ENCODE measurements at regions not wholly inside any gene's neighbourhood (a gene's known extent, or its start where the extent isn't known, plus 50 kb on each side); places are given as distances from the start of the nearest gene placed in this dataset.

DNA sequence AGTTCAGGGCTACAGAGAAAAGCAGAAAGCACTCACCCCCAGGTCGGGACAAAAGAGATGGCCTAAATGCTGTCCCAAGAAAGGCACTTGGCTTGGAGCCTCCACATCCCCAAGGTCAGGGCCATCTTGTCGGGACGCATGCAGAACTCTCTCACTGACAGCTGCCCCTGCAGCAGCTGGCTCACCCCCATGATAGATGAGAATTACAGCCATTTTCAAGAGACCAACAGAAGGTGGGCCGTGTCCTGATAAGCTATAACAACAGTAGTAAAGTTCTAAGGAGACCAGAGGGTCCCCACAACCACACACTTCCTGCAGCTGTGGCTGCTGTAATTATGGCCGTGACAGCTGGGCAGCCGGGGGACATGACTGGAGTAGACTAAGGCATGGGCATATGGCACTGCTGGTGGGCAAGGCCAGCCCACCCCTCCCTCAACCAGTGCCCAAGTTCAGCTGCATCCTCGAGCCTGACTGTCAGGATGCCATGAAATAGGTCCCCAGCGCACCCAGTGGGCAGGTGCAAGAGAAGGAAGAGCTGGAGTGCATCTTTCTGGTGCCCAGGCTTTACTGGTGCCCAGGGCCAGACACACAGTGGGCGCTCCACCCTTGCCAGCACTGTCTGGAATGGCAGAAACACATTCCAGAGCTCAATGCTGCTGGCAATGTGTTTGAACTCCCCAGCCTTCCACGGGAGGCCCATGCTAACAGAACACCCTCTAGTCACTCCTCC, 436.7 kb upstream of the ZNF507 start:
- in situ Hi-C loops (cut with MboI; ENCODE audit: low sequenced_read_pairs): no loop called here

DNA sequence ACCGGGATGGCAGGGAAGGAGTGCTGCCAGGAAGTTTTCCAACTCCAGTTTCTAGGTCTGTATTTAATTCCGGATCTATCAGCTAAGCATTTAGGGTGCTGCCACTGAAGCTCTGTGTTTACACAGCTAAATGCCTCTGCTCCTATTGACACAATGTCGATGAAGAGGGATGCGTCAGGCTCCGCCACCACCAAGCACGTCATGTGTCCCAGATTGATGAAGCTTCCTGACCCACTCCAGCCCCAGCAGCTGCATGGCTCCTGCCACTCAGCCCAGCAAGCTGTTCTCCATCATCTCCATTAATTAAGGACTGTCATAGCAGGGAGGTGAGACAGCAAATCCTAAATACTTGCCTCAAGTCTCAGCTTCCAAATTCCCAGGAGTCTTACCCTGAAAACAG, 435.2 kb upstream of the ZNF507 start:
- in situ Hi-C loops (cut with MboI; ENCODE audit: low sequenced_read_pairs): no loop called here

DNA sequence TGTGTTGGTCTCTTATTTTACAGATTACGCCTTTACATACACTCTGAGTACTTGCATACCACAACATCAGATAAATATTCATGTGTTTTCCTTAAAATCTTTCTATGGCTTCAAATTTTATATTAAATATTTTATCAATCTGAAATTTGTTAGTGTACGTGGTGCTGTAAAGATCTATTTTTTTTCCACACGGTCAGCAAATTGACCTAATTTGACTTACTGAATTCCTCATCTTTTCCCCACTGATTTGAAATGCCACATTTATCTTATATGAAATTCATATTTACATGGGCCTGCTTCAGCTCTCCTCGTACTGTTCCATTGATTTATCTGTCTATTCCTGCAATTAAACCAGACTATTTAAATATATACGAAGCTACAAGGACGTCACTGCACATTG, 433.8 kb upstream of the ZNF507 start:
- in situ Hi-C loops (cut with MboI; ENCODE audit: low sequenced_read_pairs): no loop called here

DNA sequence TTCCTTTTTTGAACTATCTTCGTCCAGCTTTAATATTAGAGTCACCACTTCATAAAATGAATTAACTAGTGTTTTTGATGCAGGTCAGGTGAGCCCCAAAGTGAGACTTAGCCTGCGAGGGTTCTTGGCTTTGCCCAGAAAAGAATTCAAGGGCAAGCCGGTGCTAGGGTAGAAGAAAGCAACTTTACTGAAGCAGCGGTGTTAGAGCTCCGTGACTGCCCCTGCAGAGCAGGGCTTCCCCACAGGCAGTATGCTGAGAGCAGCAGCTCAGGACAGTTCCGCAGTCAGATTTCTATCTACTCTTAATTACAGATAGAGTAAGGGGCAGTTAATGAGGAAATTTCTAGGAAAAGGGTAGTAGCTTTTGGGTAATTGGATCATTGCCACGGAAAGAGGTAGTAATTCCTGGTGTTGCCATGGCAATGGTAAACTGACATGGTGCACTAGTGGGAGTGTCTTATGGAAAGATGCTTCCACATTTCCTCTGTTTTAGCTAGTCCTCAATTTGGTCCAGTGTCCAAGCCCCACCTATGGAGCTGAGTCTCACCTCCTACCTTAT, 432.2 kb upstream of the ZNF507 start:
- in situ Hi-C loops (cut with MboI; ENCODE audit: low sequenced_read_pairs): no loop called here

DNA sequence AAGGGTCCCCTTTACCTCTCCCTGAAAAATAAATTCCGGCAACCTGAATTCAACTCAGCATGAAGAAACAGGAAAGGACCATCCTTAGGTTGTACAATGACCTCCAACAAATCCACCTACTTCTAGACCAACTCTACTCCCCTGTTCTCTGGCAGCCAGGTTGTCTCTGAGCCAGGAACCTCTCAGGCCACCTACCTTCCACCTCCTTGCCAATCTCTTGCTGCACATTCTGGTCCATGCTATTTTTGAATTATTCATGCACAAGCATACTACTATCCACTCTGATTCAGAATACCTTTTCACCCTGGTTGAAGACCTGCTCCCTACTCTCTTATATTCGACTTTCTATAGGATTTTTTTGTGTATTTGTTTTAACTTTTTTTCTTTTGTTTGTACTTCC, 415.0 kb upstream of the ZNF507 start:
- in situ Hi-C loops (cut with MboI; ENCODE audit: low sequenced_read_pairs): no loop called here

DNA sequence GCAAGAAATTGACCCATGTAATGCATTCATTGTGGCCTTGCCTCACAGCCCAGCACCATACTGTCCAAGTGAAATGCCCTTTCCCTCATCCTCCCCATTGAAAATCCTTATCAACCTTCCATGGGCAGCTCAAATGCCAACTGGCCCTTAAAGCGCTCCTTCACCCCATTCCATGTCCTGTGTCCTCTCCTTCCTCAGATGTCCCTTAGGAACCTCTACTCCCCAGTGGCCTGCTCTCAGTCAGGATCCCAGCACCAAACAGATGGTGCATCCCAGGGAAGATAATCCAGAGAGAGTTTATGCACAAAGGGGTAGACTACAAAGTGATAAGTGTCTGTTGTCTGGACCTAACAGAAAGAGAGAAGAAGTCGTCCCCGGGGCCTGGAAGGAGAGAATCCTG, 407.4 kb upstream of the ZNF507 start:
- in situ Hi-C loops (cut with MboI; ENCODE audit: low sequenced_read_pairs): no loop called here

DNA sequence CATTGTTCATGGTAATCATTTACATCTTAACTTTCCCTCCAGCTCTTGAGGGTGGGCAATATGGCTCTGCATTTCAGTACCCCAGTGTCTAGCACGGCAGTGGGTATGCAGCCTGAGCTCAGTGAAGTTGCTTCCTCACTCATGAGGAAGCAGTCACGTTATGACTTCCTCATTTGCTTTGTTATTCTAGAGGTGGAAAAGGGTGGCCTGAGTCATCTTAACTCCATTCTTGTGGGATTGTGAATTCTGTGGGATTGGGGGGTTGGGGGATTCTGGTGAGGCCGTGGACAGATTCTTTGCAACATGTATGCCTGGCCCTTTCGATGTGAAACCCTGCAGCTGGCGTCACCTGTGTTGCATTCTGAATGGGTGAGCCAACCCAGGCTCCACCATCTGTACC, 406.7 kb upstream of the ZNF507 start:
- in situ Hi-C loops (cut with MboI; ENCODE audit: low sequenced_read_pairs): no loop called here

DNA sequence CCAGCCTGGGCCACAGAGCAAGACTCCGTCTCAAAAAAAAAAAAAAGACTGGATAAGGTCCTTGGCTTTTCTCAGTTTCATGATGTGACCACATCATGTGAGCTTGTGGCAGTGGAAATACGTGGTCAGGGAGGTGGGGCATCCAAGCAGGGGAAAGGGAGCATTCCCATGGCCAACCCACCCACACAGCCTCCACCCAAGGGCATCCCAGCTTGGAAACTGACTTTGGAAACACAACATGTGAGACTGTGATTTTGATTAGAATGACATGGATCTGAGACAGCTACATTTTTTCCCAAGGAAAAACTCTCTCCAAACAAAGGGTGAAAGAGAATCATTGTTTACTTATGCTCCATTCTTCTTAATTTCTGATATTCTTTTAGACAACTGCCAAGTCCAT, 405.0 kb upstream of the ZNF507 start:
- in situ Hi-C loops (cut with MboI; ENCODE audit: low sequenced_read_pairs): no loop called here

DNA sequence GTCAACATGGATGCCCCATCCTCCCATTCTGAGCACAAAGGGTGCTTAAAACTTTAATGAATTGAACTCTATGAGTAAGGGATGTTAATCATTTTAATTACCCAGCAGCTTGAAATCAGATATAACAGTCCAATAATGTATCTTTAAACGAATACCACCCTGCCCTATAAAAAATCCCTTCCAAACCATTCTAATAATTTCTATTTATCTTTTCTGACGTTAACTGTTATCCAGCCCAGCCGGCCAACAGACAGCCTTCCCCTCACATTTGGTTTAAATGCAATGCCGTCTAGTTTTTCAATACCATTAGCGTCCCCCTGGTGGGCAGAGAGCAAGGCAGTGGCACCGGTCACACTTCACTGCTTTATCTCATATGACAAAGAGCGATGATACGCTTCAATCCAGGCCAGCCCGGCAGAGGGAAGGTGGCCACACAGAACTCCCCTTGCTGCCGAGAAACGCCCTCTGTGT, 402.2 kb upstream of the ZNF507 start:
- in situ Hi-C loops (cut with MboI; ENCODE audit: low sequenced_read_pairs): no loop called here

DNA sequence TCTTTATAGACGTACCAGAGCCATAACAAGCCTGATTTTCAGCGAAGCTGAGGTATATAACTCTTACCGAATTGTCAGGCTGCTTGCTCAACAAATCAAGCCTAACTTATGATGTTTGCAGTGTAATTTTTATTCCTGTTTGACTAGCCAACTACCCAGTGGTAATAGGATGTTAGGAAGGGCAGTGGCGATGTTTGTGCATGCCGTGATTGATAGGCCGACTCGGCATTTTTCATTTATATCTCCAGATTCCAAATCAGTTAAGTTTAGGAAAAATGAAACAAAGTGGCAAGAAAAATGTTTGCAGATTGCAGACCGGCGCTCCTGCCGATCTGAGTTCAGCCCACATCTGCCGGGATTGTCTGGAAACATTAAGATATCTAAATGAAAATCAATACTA, 401.6 kb upstream of the ZNF507 start:
- in situ Hi-C loops (cut with MboI; ENCODE audit: low sequenced_read_pairs): no loop called here

DNA sequence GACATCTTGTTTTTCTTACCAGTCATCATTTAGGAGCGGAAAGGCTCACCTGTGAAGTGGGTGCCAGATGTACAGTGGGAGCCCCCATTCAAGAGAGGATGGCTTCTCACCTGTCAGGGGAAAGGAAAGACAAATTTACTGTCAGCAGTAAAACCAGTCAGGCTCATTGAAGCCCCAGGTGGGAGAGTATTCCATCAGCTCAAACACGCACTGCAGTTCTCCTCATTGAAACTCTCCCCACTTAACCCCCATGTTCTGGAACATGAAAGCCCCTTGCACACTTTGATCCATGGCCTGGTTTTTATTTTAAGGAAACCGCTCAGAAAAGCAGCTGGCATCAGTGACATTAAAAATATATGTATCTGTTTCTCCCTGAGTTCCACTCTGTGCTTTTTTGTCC, 401.1 kb upstream of the ZNF507 start:
- in situ Hi-C loops (cut with MboI; ENCODE audit: low sequenced_read_pairs): no loop called here

DNA sequence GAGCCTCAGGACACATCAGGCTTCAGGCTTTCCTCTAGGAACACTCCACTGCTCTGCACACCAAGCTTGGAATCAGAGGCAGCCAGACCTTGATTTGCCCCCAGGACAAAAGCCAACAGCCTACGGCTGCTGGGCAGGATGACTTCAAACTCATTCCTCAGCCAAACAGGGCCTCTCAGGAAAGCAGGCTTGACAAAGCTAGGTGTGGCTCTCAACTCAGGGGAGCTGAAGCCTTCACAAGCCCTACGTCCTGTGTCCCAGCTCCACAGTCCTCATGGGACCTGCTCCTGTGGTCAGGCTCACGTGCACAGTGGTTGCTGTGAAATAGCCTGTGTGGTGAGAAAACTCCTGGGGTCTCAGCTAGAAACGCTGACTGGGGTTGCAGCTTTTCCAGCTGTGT, 398.9 kb upstream of the ZNF507 start:
- in situ Hi-C loops (cut with MboI; ENCODE audit: low sequenced_read_pairs): no loop called here

DNA sequence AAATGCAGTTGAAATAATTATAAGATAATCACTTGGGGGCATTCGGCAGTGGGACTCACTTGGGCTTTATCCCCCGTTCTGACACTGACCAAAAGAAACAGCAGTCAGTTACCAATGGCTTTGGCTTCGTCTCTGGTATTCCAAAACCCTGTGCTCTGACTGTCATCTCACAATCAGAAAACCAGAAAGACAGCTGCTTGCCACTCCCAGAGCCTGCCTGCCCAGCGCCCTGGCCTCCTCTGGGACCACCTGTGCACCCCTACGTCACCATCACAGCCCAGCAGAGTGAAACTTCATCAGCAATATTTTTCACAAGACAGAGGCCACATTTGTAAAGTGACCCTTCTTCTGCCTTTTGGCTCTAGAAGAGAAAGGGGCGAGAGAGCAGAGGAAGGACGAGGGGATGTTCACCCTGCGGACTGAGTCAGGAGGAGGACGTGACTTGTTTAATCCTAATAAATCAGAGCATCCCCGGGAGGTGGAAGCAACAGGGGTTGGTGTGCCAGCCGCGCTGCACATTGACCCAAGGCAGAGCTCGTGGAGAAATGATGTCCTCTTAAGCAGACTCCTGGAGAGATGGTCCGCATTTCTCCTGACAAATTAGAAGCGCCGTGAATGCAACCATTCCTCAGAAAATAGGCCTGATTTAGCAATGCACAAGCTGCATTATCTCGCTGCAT, 397.8 kb upstream of the ZNF507 start:
- in situ Hi-C loops (cut with MboI; ENCODE audit: low sequenced_read_pairs): no loop called here

DNA sequence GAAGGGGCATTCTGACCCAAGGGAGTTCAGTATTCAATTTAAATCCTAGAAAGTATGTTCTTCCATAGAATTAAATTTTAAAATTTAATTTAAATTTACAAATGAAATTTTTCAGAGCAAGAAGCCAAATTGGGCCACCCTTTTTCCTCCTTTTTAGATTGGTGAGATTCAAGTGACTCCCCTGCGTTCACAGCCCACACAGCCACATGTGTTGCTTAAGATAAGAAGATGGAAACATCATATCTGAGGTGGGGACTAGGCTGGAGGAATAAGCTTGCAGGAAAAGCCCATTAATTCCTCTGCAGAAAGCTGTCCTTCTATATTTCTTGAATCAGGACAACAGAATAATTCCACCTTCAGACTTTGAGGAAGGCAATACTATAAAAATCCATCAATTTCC, 392.7 kb upstream of the ZNF507 start:
- in situ Hi-C loops (cut with MboI; ENCODE audit: low sequenced_read_pairs): no loop called here

DNA sequence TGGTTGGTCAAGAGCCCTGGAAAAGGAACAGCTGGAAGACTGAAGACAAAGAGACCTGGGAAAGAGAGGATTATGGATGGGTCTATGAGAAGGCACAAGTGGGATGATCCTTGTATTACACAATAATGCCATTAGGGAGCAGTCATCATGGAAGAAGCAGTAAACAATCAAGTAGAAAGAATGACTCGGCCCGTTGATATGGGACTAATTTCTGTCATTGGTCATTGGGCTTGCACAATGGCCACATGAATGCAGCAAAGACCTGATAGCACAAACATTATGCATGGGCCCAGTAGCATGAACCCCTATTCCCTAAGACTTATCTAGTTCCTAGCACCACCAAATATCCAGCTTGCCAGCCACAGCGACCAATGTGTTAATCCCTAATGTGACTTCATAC, 390.3 kb upstream of the ZNF507 start:
- in situ Hi-C loops (cut with MboI; ENCODE audit: low sequenced_read_pairs): no loop called here

DNA sequence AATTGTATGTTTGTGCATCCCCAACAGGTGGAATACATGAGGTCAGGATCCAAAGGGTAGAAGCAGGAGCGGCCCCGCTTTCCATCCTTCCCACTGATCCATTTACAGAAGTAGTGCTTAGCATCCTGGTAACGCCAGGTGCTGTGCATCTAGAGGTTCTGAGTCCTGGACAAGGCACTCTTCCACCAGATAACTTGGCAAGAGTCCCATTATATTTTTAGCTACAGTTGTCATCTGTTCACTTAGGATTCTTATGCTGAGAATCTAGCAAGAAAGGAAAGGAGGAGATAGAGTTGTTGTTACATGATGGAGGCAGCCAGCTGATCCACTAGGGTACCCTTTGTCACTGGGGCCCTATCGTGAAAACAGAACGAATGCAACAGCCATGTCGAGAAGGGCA, 389.5 kb upstream of the ZNF507 start:
- in situ Hi-C loops (cut with MboI; ENCODE audit: low sequenced_read_pairs): no loop called here

DNA sequence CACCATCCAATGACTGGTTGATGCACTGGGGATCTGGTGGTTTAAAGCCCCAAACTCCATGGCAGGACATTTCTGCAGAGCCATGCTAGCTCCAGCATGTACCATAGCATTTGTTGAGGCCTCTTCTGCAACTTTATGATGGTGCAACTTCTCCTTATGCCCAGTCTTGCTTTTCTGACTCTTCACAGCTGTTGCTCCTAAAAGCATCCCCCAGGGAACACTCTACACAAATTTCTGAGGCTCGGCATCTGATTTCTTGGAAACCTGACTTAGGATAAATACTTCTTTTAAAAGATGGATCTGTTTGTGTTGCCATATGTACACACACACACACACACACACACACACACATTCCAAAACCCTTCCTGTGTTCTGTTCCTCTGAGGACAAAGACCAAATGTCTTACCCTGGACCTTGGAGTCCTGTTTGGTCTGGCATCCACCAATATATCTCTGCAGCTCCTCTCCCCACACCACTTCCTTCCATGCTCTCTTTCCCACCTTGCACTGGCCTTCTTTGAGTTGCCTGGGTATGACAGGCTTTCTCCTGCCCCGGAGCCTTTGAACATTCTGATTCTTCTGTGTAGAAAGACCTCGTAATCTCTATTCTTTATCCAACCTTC, 388.5 kb upstream of the ZNF507 start:
- in situ Hi-C loops (cut with MboI; ENCODE audit: low sequenced_read_pairs): no loop called here

DNA sequence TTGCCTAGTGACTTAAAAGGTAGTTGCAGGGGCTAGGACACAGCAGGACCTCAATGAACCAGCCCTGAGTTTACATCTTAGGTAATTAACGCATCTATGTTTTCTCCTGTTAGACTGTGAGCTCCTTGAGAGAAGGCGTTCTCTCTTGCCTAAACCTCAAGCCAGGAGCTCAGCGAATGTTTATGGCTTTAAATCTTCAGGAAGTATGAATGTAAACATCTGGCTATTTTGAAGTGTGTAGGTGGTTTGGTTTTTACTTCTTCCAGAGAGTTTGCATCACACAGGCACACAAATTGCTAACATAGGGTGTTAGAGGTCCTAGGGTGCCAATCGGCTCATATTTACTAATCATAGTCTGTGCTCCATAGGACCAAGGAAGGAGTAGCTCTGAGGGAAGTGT, 387.7 kb upstream of the ZNF507 start:
- in situ Hi-C loops (cut with MboI; ENCODE audit: low sequenced_read_pairs): no loop called here

DNA sequence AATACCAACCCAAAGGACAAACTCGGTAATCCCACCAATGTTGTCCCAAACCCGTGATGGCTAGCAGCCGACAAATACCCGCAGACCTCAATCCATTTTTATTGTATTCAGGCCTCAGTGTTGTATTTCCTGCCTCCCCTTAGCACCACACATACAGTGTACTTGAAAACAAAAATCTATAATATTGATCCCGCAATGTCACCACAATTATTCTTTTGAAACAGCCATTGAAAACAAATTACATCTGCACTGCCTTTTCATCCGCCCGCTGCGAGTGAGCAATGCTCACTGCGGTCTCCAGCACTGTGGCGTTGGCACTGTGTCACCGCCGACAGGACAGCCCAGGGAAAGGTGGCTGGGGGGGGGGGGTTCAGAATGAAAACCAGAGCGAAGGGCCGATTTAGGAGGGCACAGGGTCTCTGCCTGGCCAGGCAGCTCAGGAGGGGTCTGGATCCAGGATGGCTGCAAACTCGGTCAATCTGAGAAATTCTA, 385.8 kb upstream of the ZNF507 start:
- in situ Hi-C loops (cut with MboI; ENCODE audit: low sequenced_read_pairs): no loop called here

DNA sequence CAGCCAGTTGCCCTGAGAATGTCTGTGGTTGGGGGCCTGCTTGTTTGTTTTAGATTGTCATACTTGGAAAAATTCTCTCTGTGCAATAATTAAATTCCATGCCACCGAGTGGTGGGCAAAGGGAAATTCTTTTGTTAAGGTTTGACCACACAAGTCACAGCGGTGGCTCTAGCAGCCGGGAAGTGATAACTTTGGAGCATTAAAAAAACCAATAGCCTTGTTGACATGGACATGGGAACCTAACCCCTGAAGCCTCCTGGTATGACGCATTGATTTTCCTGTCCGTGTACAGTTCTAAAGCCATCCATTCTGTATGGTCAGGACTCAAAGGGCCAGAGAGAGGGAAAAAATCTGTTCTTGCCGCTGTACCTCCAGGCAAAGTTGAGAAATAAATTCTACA, 384.9 kb upstream of the ZNF507 start:
- in situ Hi-C loops (cut with MboI; ENCODE audit: low sequenced_read_pairs): no loop called here

DNA sequence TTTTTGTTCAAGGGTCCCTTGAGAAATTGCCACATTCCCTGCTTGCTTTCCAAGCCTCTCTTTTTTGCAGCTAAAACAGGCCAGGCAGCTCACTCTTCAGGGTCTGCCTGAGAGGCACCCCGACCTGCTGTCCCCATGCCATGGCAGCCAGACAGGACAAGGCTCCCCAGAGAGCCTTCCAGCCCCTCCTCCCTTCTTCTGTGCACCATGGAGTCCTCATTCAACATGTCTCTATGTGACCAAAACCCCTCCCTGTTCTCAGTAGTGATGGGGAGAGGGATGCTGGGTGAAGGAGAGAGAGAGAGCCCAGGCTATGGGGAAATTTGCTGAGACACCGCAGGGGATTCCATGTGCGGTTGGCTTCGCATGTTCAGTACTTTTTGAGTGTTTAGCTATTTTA, 384.2 kb upstream of the ZNF507 start:
- in situ Hi-C loops (cut with MboI; ENCODE audit: low sequenced_read_pairs): no loop called here

DNA sequence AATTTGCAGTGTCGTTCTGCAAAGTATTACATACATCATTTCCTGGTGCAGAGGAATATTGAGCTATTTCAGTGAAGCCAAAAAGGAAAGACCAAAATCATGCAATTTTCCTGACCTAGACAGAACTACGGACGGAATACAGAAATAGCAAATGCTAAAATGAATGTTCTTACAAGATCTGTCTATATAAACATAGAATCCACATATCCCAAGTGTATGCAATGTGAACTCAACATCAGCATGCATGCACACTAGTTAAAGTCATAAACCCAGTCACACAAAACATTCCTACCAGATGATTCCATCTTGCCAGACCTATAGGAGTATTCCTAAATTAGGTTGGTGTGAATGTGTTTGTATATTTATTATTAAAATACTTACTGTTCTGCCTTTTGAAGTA, 383.7 kb upstream of the ZNF507 start:
- in situ Hi-C loops (cut with MboI; ENCODE audit: low sequenced_read_pairs): no loop called here
